A549 (cell line): ENCODE measurements at regions not wholly inside any gene's neighbourhood (a gene's known extent, or its start where the extent isn't known, plus 50 kb on each side); places are given as distances from the start of the nearest gene placed in this dataset.
"Not testable (repeated sequence)": the region's sequence is repeated elsewhere in the genome, so short reads cannot be mapped to it uniquely, and the experiment has no call there.

Experiments used
- ESRRA ChIP-seq: fragments of 150-350 bp; IDR thresholded peaks from 2 replicates; pipeline ENCODE4 v1.6.1; 2014; ENCODE audit warnings: mild to moderate bottlenecking, low read length, borderline replicate concordance
- GATA3 ChIP-seq: IDR thresholded peaks from 2 replicates; pipeline ENCODE4 v1.6.1; 2012; ENCODE audit warnings: borderline replicate concordance
- HMGXB4 ChIP-seq: fragments of 250-450 bp; sonication (Bioruptor Pico); IDR thresholded peaks from 2 replicates; pipeline ENCODE4 v1.5.0; 2021; ENCODE audit warnings: mild to moderate bottlenecking, moderate library complexity, borderline replicate concordance
- POLR2A ChIP-seq: IDR thresholded peaks from 2 replicates; pipeline ENCODE4 v1.6.1; 2012; ENCODE audit warnings: mild to moderate bottlenecking, low read length
- RAD21 ChIP-seq, 2 experiments: fragments of >200 bp in 1 of 2; sonication (Bioruptor Twin) in 1 of 2; formaldehyde crosslinking in 1 of 2; IDR thresholded peaks in 1 of 2; conservative IDR thresholded peaks in 1 of 2; 2 replicates in 1 of 2; 3 replicates in 1 of 2; pipeline ENCODE4 v1.6.1; 2012 to 2018; ENCODE audit warnings: inconsistent platforms in 1 of 2
- RCOR1 ChIP-seq: fragments of 150-350 bp; IDR thresholded peaks from 2 replicates; pipeline ENCODE4 v1.6.1; 2014; ENCODE audit warnings: antibody characterized with exemption, low read length, low read depth
- ZFP36 ChIP-seq: fragments of 450-650 bp; IDR thresholded peaks from 2 replicates; pipeline ENCODE4 v1.6.1; 2014; ENCODE audit warnings: borderline replicate concordance; ENCODE audit not compliant: partially characterized antibody
- TF ChIP-seq, protein P1 (sequence below): fragments of >200 bp; sonication (Bioruptor Twin); formaldehyde crosslinking; IDR thresholded peaks from 3 replicates; pipeline ENCODE4 v1.5.1; 2016
- TF ChIP-seq, protein P2 (sequence below): fragments of 450-650 bp; IDR thresholded peaks from 2 replicates; pipeline ENCODE4 v1.6.1; 2014; ENCODE audit warnings: antibody characterized with exemption
- TF ChIP-seq, protein P3 (sequence below): IDR thresholded peaks from 2 replicates; pipeline ENCODE4 v1.6.1; 2012

DNA sequence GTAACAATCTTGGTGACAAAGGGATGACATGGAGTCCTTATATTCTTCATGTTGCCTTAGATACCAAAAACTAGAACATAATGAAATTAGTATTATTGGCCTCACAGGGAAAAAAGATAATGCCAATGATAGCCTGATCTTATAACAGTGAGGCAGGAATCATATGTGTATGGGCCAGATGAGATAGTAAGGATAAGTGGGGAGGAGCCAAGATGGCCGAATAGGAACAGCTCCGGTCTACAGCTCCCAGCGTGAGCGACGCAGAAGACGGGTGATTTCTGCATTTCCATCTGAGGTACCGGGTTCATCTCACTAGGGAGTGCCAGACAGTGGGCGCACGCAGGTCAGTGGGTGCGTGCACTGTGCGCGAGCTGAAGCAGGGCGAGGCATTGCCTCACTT is 1543.4 kb downstream of the OLFM4 start:
- TF ChIP-seq, protein P1, sequence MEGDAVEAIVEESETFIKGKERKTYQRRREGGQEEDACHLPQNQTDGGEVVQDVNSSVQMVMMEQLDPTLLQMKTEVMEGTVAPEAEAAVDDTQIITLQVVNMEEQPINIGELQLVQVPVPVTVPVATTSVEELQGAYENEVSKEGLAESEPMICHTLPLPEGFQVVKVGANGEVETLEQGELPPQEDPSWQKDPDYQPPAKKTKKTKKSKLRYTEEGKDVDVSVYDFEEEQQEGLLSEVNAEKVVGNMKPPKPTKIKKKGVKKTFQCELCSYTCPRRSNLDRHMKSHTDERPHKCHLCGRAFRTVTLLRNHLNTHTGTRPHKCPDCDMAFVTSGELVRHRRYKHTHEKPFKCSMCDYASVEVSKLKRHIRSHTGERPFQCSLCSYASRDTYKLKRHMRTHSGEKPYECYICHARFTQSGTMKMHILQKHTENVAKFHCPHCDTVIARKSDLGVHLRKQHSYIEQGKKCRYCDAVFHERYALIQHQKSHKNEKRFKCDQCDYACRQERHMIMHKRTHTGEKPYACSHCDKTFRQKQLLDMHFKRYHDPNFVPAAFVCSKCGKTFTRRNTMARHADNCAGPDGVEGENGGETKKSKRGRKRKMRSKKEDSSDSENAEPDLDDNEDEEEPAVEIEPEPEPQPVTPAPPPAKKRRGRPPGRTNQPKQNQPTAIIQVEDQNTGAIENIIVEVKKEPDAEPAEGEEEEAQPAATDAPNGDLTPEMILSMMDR: not testable (repeated sequence)
- not testable (repeated sequence) for TF ChIP-seq RCOR1; POLR2A; ZFP36; HMGXB4; ESRRA; GATA3; RAD21 (conservative IDR thresholded peaks at IDR 0.05 in 1 of 2, IDR thresholded peaks at IDR 0.05 in 1 of 2)
- TF ChIP-seq, protein P2, sequence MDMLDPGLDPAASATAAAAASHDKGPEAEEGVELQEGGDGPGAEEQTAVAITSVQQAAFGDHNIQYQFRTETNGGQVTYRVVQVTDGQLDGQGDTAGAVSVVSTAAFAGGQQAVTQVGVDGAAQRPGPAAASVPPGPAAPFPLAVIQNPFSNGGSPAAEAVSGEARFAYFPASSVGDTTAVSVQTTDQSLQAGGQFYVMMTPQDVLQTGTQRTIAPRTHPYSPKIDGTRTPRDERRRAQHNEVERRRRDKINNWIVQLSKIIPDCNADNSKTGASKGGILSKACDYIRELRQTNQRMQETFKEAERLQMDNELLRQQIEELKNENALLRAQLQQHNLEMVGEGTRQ: not testable (repeated sequence)
- TF ChIP-seq, protein P3, sequence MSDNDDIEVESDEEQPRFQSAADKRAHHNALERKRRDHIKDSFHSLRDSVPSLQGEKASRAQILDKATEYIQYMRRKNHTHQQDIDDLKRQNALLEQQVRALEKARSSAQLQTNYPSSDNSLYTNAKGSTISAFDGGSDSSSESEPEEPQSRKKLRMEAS: not testable (repeated sequence)
